A172 (cell line): ENCODE measurements at regions not wholly inside any gene's neighbourhood (a gene's known extent, or its start where the extent isn't known, plus 50 kb on each side); places are given as distances from the start of the nearest gene placed in this dataset.
A peak's percentile ranks its signal among the peaks of the same experiment; 100 is the strongest.

Experiments
- DNase-seq: peaks from one replicate; pipeline ENCODE4 v3.0.0-alpha.2; 2015; ENCODE audit warnings: low spot score

DNA sequence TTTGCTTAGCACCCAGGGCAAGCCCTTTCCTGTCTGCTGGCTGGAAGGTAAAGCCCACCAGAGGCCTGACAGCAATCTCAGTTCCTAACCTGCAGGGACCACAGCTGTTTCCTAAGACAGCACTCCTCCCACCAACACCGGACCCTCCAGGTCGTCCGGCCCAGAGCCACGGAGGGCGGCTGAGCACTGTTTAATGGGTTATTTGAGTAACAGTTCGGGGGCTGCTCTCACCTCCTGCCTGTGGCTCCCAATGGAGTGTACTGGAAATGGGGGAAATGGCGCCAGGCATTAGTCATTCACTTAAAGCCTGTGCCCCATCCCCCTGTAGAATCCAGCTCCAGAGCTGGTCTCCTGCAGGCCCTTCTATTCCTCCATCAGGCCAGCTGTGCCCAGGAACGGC is 81.6 kb upstream of the ADRA2C start:
- DNase-seq = no peak

DNA sequence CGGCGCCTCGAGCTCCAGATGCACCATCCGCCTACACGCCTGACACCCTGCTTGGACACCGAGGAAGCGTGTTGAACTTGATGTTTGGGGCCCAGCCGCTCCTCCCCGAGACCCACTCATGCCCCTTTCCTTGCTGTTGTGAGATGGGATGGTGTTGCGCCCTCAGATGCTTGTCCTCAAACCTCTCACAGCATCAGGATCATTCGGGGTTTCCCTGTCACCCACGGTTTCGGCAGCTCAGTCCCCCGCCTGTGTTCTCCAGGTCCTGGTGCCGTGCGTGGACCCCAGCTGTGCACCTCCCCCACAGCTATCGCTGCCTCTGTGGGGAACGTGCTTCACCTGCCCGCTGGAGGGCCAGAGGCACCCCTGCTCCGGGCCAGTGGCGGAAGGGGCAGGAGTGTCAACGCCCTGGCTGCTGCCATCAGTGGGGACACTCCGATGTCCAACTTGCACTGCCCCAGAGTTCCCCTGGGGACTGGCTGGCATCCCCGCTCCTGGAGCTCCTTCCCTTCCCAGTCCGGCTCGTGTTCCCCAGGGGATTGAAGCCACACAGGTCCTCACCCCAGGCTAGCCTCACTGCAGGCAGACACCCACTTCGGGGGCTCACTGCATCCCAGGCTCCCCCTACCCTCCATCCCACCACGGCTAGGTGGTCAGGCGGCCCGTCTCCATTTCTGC is 82.3 kb upstream of the ADRA2C start:
- DNase-seq = no peak

DNA sequence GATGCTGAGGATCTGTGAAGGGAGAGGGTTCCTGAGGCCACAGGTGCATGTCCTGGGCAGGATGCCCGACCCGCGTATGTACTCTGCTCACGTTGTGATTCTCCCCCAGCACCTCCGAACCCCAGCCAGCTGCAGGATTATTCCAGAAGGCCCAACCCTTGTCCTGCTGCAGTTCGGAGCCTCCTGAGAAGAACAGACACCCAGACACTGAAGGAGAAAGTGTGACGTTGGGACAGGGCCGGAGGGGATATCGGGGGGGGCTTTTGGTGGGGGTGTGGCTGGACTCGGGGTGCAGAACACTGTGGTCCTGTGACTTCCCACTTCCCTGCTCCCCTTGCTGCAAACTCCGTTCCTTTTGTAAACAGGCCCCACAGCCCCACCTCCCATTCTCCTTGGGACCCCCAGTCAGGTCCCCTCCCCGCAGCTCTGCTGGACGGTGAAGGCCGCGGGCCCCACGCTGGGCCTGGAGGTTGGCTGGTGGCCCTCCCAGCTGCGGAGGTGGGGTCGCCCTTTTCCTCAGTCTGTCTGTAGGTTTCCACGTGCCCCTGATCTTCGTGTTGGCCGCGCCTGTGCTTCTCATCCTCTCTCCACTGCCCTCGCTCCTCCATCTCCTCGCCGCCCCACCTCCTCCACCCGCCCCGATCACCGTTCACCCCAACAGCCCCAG is 83.0 kb upstream of the ADRA2C start:
- DNase-seq = no peak

DNA sequence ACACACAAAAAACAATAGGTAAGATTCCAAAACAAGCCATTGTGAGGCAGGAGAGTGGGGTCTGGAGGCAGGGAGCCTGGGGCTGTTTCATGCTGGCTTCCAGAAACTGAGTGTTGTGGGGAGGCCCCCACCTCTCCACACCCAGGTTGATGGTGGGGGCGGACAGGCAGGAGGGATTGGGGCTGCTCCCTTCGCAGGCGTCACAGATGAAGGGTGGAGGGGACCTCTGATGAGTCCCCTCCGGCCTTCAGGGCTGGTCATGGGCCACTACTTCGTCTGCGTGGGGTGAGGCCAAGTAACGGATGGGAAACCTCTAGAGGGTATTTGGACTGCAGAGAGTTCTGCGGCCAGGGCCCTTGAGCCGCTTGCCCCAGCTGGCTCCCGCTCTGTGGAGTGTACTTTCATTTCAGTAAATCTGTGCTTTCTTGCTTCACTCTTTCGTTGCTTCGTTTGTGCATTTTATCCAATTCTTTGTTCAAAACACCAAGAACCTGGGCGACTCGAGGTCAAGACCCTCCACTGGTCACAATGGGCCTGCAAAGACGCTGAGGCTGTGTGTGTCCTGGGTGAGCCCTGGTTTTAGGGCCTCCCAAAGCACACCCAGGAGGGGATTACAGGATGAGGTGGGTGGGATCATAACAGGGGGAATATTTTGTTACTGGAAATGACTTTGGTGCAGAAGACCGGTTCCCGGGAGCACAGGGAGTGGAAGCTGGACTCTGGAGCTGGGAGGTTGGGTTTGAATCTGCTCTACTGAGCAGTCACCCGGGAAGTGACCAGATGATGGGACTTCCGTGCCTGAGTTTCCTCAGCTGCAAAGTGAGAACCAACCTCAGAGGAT is 83.7 kb upstream of the ADRA2C start:
- DNase-seq = no peak

DNA sequence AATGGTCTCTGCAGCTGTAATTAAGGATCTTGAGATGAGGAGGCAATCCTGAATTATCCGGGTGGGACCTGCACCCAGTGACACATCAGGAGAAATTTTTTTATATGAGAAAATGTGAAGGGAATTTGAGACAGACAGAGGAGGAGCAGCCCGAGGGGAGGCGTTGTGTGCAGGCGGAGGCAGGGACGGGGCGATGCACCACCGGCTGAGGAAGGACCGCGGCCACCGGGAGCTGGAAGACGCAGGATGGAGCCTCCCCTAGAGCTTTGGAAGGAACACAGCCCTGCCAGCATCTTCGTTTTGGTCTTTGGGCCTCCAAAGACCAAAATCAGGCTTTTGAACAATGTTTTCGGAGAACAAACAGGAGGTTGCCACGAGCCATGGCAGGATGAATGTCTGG is 85.0 kb upstream of the ADRA2C start:
- DNase-seq = no peak

DNA sequence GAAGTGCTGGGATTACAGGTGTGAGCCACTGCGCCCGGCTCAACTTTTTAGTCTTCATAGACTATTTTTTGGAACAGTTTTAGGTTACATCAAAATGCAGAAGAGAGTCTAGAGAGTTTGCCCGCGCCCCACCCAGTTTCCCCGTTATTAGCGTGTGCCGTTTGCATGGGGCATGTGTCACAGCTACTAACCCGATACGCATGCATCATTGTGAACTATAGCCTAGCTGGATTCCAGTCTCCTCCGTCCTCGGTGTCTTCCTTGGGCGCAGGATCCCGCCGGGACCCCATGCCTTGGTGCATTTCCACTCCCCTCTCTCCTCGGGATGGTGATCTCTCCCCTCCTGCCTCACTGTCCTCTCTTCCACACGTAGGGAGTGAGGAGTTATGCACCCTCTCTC is 85.5 kb upstream of the ADRA2C start:
- DNase-seq = no peak

DNA sequence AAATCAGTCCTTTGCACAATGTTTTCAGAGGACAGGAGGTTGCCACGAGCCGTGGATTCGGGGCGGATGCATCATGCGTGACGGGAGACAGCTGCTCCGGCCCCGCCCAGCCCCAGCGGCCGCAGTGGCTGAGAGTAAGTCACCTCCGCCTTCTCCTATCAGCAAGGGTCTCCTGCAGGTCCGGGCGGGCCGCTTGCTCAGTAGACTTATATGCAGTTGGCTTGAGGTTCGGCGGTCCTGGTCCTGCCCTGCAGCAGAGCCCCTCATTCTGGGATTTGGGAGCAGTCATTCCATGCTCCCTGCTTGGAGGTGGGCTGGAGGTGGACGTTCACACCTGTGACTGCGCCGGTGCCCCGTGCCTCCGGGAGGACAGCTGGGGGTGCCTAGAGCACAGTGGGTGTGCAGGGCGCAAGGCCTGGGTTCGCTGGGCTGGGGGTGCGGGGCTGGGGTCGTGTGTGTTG is 86.3 kb upstream of the ADRA2C start:
- no peak for DNase-seq

DNA sequence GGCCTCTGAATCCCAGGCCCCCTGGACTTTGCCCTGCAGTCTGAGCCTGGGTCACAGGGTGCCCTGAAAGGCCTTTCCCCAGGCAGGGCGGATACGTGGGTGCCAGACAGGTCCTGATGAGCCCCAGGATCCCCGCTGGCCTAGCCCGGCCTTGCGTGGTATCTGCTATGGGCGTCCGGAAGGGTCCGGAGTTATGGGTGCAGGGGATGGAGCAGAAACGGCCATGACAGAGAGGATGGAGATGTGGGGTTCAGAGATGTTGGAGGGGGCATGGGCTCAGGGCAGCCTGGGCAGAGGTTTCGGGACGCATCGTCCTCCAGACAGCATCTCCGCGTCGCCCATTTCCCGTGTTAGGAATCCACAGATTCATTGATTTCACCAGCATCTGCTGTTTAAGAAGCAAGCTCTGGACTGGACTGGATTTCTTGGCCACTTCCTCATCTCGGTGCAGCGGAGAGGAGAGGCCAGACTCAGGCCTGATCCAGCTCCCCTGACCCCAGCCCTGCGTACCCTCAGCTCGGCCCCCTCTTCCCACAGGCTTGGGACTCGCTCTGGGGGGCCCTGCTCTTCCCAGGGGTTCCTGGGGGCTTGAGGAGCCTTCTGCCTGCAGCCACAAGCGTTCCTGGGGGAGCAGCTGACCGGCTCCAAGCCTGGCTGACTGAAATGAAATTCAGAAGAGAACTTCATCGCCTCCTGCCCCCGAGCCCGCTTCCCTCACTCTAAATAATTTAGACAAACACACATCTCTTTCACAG is 86.9 kb upstream of the ADRA2C start:
- no peak for DNase-seq

DNA sequence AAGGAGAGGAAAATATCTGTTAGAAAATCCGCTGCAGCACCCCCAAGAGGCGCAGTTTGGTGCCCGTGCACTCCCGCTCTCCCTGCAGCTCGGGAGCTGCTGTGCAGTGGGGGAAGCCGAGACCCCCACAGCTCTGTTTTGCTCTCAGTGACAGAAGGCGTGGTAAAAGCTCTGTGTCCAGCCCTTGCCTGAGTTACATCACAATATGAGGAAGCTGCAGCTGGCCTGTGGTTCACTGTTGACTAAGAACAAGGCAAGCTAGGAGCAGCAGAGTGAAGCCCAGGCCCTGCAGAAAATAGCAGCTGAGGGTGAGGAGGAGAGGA is 88.5 kb upstream of the ADRA2C start:
- DNase-seq = no peak

DNA sequence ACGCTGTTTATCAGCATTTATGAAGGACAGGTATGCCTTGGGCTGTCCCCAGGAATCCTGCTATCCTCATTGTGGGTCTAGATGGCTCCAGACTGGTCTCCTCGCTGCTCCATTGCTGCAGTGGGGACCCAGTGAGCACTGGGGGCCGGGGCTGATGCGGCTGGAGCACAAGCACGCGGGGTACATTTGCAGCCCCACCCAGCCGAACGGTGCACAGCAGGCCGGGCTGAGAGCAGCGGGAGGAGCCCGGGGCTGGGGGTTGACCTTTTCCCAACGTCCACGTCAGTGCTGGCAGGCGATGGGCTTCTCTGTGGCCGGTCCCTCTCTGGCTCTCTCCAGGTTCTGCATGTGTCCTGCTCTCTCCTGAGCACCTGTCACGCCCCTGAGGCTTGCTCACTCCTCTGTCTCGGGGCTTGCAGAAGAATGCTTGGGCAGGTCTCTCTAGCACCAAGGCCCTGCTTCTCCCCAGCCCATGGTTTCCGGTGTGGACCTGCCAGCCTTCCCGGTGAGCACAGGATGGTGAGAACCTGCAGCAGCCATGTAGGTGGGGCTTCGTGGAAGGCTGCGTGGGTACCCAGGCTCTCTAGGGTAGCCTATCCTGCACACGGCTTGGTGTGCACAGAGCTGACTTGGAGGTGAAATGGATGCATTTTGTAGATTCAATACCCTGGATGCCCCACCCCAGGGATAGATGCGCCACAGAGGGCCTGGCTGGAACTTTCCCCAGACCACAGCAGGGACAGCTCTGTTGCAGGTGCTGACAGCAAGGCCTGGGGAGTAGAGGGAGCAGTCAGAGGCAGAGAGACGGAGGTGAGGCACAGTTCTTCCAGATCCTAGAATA is 89.1 kb upstream of the ADRA2C start:
- DNase-seq = no peak

DNA sequence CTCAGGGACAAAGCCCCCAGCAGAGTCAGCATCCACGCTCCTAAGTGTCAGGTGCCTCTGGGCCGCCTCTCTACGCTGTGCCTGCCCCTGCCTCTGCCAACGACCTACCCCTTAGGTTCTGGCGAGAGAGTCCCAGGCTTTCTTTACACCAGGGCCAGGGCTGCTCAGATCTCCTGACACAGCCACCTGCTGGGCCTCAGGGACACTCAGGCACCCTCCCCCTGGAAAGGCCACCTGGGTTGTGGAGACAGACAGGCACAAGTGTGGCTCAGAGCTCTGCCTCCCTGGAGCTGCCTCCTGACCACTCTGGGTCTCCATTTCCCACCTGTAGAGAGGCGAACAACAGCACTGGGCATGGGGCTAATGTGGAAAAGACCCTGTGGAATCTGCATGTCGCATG is 90.0 kb upstream of the ADRA2C start:
- no peak for DNase-seq

DNA sequence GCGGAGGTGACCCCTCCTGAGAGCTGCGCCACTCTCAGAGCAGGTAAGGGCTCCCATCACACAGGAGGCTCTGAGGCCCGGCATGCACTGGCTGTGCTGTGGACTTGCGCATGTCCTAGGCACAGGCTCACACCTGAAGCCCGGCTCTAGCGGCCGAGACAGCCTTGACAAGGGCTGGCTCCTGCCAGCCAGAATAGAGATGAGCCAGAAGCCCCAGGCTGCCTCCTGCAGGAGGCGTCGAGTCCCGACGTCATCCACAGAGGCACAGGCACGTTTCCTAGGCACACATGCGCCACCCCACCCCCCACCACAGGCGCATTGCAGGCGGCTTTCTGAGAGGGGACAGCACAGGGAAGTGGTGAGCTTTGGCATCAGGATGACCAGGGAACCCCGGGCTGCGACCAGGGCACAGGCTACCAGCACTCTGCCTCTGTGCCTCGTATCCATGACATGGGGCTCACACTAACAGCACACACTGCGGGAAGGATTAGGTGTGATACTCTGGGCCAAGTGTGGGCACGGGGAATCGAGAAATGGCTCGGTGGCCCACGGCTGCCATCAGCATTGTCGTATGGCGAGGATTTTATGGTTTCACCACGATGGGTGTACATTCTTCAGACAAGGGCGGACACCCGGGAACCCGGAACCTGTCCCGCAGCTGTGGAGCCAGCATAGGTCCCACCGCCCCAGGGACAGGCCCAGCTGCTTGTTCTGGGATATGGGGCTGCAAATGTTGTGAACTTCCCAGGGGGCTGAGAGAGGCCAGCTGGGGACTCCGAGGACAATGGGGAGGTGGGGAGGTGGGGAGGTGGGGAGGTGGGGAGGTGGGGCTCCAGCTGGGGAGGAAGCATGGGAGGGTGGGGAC is 90.7 kb upstream of the ADRA2C start:
- DNase-seq = no peak

DNA sequence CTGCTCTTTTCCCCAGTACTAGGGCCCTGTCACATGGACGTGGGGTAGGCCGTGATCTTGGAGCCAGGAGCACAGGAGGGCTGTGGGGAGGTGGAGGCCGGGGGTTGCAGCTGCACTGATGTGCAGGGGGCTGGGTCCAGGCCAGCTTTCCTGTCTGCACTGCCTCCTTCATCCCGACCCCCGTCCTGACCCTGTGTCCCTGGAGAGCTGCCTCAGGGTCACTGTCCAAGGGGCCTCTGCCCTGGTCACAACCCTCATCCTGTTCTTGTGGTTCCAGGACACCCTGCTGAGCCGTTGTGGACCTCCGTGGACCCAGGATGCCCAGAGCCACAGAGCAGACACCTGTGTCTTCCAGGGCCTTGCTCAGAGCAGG is 91.7 kb upstream of the ADRA2C start:
- no peak for DNase-seq

DNA sequence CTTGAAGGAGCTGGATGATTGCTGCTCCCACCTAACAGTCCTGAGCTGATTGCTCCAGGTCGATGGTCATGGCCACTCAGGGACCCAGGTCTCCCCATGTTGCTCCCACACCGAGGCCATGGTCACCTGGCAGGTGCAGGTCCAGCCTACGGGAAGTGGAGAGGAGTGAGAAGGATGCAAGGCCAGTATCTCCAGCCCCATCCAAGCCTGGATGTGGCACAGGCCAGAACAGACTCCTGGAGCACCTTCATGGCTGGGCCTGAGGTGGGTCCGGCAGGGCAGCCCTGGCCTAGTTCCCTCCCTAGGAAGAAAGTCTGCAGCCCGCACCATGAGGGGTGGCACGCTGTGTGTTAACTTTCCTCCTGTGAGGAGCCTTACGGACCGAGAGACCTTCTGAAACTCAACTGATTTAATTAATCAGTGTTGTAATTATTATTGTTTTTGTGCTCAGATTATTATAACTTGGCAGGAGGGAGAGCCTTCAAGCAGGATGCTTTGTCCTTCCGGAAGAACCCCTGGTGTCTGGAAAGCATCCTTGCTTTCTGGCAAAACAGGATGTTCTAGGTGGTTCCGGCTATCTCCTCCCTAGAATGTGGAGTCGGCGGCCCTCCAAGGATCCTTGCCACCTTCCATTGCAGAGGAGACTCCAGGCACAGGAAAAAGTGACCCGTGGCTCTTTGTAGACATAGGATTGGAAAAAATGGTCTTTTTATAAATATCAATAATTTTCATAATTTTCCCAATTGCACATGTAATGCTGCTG is 92.3 kb upstream of the ADRA2C start:
- no peak for DNase-seq

DNA sequence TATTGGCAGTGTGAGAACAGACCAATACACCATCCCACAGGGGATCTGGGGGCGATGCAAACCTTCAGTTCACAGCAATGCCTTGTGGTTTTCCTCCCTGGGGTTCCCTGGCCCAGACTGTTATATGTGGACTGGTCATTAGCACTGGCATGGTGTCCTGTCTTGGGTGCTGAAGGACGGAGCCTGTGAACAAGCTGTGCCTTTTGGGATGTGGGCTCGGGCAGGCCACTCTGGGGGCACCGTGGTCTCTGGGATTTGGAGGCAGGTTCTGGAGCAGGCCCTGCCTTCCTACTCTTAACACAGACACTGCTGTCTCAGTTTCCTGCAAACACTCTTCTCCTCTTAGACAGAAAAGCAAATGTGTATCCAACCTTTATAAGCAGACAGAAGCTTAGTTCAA is 93.0 kb upstream of the ADRA2C start:
- DNase-seq = no peak

DNA sequence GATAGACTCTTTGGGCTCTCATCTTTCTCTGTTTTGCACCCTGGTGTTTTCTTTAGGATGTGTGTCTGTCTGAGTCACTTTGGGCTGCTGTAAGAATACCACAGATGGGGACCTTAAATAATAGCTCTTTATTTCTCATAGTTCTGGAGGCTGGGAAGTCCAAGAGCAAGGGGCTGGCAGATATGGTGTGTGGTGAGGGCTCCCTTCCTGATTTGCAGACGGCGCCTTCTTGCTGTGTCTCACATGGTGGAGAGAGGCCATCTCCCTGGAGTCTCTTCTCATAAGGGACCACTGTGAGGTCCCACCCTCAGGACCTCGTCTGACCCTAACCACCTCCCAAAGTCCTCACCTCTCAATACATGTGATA is 93.7 kb upstream of the ADRA2C start:
- no peak for DNase-seq

DNA sequence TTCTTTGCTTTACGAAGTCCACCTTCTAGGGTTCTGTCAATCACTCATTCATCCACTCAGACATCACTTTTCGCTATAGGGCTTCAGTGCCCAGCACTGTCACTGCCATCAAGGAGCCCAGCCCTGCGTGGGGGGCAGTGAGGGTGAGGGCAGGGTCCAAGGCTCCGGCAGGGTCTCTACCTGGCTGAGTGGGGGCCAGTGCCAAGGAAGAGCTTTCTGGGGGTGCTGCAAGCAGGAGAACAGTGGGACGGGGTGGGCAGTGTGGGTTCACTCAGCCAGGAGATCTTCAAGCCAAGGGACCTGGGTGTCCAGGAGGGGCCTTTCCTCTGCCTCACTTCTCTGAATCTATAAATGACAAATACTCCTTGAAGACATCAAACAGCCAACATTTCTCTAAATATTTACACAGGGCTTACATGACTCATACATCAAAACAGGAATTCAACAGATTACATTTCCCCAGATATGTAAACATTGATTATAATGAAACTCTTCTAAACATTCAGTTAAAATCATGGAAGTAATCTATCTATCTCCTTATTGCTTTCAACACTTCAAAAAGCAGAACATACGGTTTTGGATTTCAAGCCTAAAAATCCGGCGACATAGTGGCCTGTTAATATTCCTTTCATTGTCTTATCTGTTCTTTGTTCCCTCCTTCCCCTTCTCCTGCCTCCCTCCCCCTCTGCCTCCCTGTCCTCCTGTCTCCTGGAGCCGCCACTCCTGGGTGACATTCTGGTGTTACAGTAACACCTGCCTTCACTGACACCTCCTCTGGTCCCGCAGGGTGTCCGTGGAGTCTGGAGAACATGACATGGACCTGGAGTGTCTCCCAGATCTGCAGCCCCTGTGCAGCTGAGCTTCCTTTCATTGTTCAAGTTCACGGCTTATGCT is 94.4 kb upstream of the ADRA2C start:
- peak; percentile 10 for DNase-seq
